A673 (cell line): ENCODE measurements at regions not wholly inside any gene's neighbourhood (a gene's known extent, or its start where the extent isn't known, plus 50 kb on each side); places are given as distances from the start of the nearest gene placed in this dataset.

Experiments
- BruUV-seq: library from RNA; stranded (reverse); fragments of 400-500 nt; replicated peaks from 2 replicates; lab custom pipeline; 2021; lab: Mats Ljungman, UMichigan
- CTCF ChIA-PET: fragments of 300-600 bp; sonication (Branson Sonifier 250); formaldehyde crosslinking; loops from one replicate; lab custom pipeline; 2022; ENCODE audit warnings: antibody characterized with exemption; lab: Charles Lee
- POLR2A ChIA-PET: fragments of 300-600 bp; sonication (Branson Sonifier 250); formaldehyde crosslinking; loops from one replicate; lab custom pipeline; 2022; ENCODE audit warnings: antibody characterized with exemption; ENCODE audit not compliant: low non-redundant PET; lab: Charles Lee
- DNase-seq: peaks from one replicate; pipeline ENCODE4 v3.0.0-alpha.2; 2015; ENCODE audit warnings: low spot score
- H3K27ac ChIP-seq: fragments of 200-600 bp; sonication (generic); 2 replicates; pipeline ENCODE4 v1.5.1; 2016; ENCODE audit warnings: mixed run types, low read depth, mild to moderate bottlenecking, mixed read lengths, antibody characterized with exemption, low read length; ENCODE audit not compliant: poor library complexity, severe bottlenecking
- H3K27me3 ChIP-seq: fragments of 200-600 bp; sonication (generic); replicated peaks from 2 replicates; pipeline ENCODE4 v1.6.1; 2017; ENCODE audit warnings: mixed run types, low read depth, mild to moderate bottlenecking, mixed read lengths, antibody characterized with exemption, low read length; ENCODE audit not compliant: insufficient read depth, poor library complexity
- H3K36me3 ChIP-seq: fragments of 200-600 bp; sonication (generic); 2 replicates; pipeline ENCODE4 v1.6.1; 2016; ENCODE audit warnings: mixed run types, mild to moderate bottlenecking, mixed read lengths, antibody characterized with exemption, low read length; ENCODE audit not compliant: insufficient read depth, poor library complexity, severe bottlenecking
- H3K4me1 ChIP-seq: fragments of 200-600 bp; sonication (generic); 2 replicates; pipeline ENCODE4 v1.6.1; 2017; ENCODE audit warnings: mixed run types, mild to moderate bottlenecking, mixed read lengths, antibody characterized with exemption, low read length; ENCODE audit not compliant: insufficient read depth, poor library complexity, severe bottlenecking
- H3K4me3 ChIP-seq: fragments of 200-600 bp; sonication (generic); 2 replicates; pipeline ENCODE4 v1.5.1; 2016; ENCODE audit warnings: low read depth, mixed run types, mild to moderate bottlenecking, mixed read lengths, low read length; ENCODE audit not compliant: poor library complexity, severe bottlenecking
- H3K9me3 ChIP-seq: fragments of 200-600 bp; sonication (generic); 2 replicates; pipeline ENCODE4 v1.6.1; 2016; ENCODE audit warnings: mixed run types, low read depth, mild to moderate bottlenecking, mixed read lengths, antibody characterized with exemption, low read length; ENCODE audit not compliant: poor library complexity, severe bottlenecking
- CTCF ChIP-seq: fragments of 300-800, 200-600 bp; sonication (generic); conservative IDR thresholded peaks from 2 replicates; pipeline ENCODE4 v1.5.1; 2017; ENCODE audit warnings: low read depth, mild to moderate bottlenecking, antibody characterized with exemption, low read length, moderate library complexity, mixed read lengths
- EZH2 ChIP-seq: fragments of 200-600 bp; sonication (generic); IDR thresholded peaks from 2 replicates; pipeline ENCODE4 v1.6.1; 2017; ENCODE audit warnings: borderline replicate concordance, low read depth, mild to moderate bottlenecking, mixed read lengths, antibody characterized with exemption, low read length; ENCODE audit not compliant: poor library complexity, severe bottlenecking
- intact Hi-C: fragments of 100-400 bp; cut with micrococcal nuclease; formaldehyde crosslinking; loops from one replicate; pipeline ENCODE4 v1.10.0; 2022; ENCODE audit not compliant: unreplicated experiment

- Histone ChIP-seq H3K9me3 (no peaks in the 10 kb centered on the region), H3K4me3 (no peak overlapping the region), H3K4me1 (no peaks in the 10 kb centered on the region), H3K27ac (no peak overlapping the region), H3K36me3 (no peaks in the 10 kb centered on the region), H3K27me3 (no peaks in the 10 kb centered on the region)
- no peak for DNase-seq
- POLR2A ChIA-PET = no interaction called here
- CTCF ChIA-PET = no interaction called here
- intact Hi-C loops = no loop called here
- TF ChIP-seq CTCF (no peak), EZH2 (no peak)
- BruUV-seq = no TSS peak
These were observed 1219.3 kb upstream of the PRKX start for GRCh38 chrX:4932790-4933189.

GRCh38 chrX:4930426-4930825 is 1217.0 kb upstream of the PRKX start:
- intact Hi-C loops = no loop called here
- ChIA-PET CTCF (no interaction called here), POLR2A (no interaction called here)
- DNase-seq = no peak
- BruUV-seq = no TSS peak
- Histone ChIP-seq H3K27me3 (no peaks in the 10 kb centered on the region), H3K4me3 (no peak overlapping the region), H3K36me3 (no peaks in the 10 kb centered on the region), H3K27ac (no peak overlapping the region), H3K4me1 (no peaks in the 10 kb centered on the region), H3K9me3 (no peaks in the 10 kb centered on the region)
- TF ChIP-seq EZH2 (no peak), CTCF (no peak)

DNA sequence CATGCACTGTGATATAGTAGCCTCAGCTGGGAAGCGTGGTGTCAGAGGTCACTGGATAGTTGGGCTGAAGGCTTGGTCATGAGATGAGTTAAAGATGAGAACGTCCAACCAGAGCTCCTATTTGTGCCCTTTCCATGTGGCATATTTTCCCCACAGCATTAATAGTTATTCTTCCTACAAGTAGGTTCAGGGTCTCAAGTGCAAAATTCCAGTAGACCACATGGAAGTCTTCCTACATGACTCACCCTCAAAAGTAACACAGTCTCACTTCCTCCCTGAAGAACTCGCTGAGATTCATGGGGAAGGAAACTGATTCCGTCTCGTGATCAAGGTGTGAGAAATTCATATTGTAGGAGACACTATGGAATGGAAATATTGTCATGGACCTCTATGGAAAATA is 1212.5 kb upstream of the PRKX start:
- H3K9me3 ChIP-seq = no peaks in the 10 kb centered on the region
- CTCF ChIA-PET = no interaction called here
- POLR2A ChIA-PET = no interaction called here
- TF ChIP-seq CTCF (no peak), EZH2 (no peak)
- intact Hi-C loops = no loop called here
- H3K27me3 ChIP-seq = no peaks in the 10 kb centered on the region
- no peaks in the 10 kb centered on the region for H3K4me1 ChIP-seq
- no TSS peak for BruUV-seq
- DNase-seq = no peak
- H3K4me3 ChIP-seq = no peak overlapping the region
- H3K36me3 ChIP-seq = no peaks in the 10 kb centered on the region
- H3K27ac ChIP-seq = no peak overlapping the region
